ENCODE measurements at regions not wholly inside any gene's neighbourhood (a gene's known extent, or its start where the extent isn't known, plus 50 kb on each side); places are given as distances from the start of the nearest gene placed in this dataset.

DNA sequence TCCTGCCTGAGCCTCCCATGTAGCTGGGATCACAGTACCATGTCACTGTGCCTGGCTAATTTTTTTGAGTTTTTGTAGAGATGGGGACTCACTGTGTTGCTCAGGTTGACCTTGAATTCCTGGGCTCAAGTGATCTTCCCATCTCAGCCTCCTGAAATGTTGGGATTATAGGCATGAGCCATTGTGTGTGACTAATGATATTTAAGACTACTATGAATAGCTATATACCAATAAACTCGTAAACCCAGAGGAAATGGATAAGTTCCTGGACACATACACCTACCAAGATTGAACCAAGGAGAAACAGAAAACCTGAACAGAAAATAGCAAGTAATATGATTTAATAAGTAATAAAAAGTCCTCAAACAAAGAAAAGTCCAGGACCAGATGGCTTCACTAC is 68.0 kb downstream of the TBR1 start:
- H2BK15ac ChIP-seq (ENCODE audit: low read length) = no peak overlapping the region
- H3K56ac ChIP-seq (replicated peaks; ENCODE audit: insufficient read length, low read depth, low read length) = no peak overlapping the region
- H3K79me1 ChIP-seq (ENCODE audit: low read depth, low read length) = no peaks in the 10 kb centered on the region
- no peaks in the 10 kb centered on the region for H3K4me1 ChIP-seq (replicated peaks in 1 of 4; ENCODE audit: control insufficient read depth in 3 of 4, insufficient read depth in 4 of 4, low read length in 3 of 4)
- no peak overlapping the region for H4K91ac ChIP-seq (replicated peaks; ENCODE audit: insufficient read length, low read length)
- H3K27me3 ChIP-seq (replicated peaks in 1 of 4; ENCODE audit: control insufficient read depth in 3 of 4, extremely low read depth in 1 of 4, insufficient read depth in 3 of 4, low read length in 3 of 4) = no peaks in the 10 kb centered on the region
- ChIA-PET CTCF (ENCODE audit: partially characterized antibody) (no interaction called here), POLR2A (ENCODE audit: partially characterized antibody) (no interaction called here)
- no peak overlapping the region for H2BK20ac ChIP-seq (ENCODE audit: low read length)
- H3K79me2 ChIP-seq (ENCODE audit: control insufficient read depth in 1 of 2, insufficient read depth in 2 of 2, low read length in 2 of 2) = no peaks in the 10 kb centered on the region
- FAIRE-seq (no peak), DNase-seq (ENCODE audit: low read depth in 1 of 2, low spot score in 2 of 2) (no peak)
- no peaks in the 10 kb centered on the region for H4K20me1 ChIP-seq (replicated peaks in 1 of 2; ENCODE audit: control insufficient read depth in 1 of 2, insufficient read depth in 2 of 2, low read length in 2 of 2)
- no peak overlapping the region for H2AK5ac ChIP-seq (ENCODE audit: low read depth, low read length)
- peaks cover 8 to 10% of the 10 kb centered on the region in 2 experiments; a peak in 3 of 4 replicates for H3K9me3 ChIP-seq (ENCODE audit: insufficient read depth in 2 of 2, low read depth in 1 of 2, low read length in 1 of 2)
- no peak overlapping the region for H3K27ac ChIP-seq (ENCODE audit: low read depth, low read length)
- no peak overlapping the region for H3K9ac ChIP-seq (replicated peaks in 1 of 4; ENCODE audit: extremely low read depth in 1 of 4, low read depth in 3 of 4, low read length in 3 of 4)
- no peak overlapping the region for H3K18ac ChIP-seq (ENCODE audit: extremely low read depth, low read length)
- no peak overlapping the region for H4K5ac ChIP-seq (ENCODE audit: insufficient read length, low read depth, low read length)
- no peak overlapping the region for H2AFZ ChIP-seq (ENCODE audit: low read length)
- no peak overlapping the region for H4K8ac ChIP-seq (ENCODE audit: extremely low read depth, insufficient read depth, low read length)
- H3K36me3 ChIP-seq (ENCODE audit: control insufficient read depth in 2 of 4, insufficient read depth in 4 of 4, low read length in 3 of 4) = no peaks in the 10 kb centered on the region
- no peak overlapping the region for H3K4ac ChIP-seq (replicated peaks; ENCODE audit: insufficient read length, low read depth, low read length)
- H2BK5ac ChIP-seq (ENCODE audit: low read depth, low read length) = no peak overlapping the region
- H3K4me2 ChIP-seq (ENCODE audit: insufficient read depth in 1 of 2, low read depth in 2 of 2, low read length in 2 of 2) = no peak overlapping the region
- no peak overlapping the region for H3K23ac ChIP-seq (ENCODE audit: insufficient read length)
- WGBS, 2 experiments (ENCODE audit: extremely low coverage in 1 of 2, insufficient coverage in 1 of 2, insufficient read length in 1 of 2, insufficient replicate concordance in 2 of 2, low coverage in 1 of 2, low lambda C conversion rate in 2 of 2, missing lambda C conversion rate in 1 of 2) = 65% methylated on average over 1 of the region's 1 CpG; no CpG with 5 or more reads in 1 of the 2 experiments
- no peaks in the 10 kb centered on the region for H3K23me2 ChIP-seq (ENCODE audit: low read depth, low read length)
- no peak for TF ChIP-seq CBX5 (IDR thresholded peaks at IDR 0.05; ENCODE audit: low read depth, low read length)
- TF ChIP-seq KDM1A (IDR thresholded peaks at IDR 0.05; ENCODE audit: borderline replicate concordance, low read length) = no peak
- no peak for TF ChIP-seq EP300 (IDR thresholded peaks at IDR 0.05; ENCODE audit: borderline replicate concordance in 1 of 2, low read depth in 2 of 2, low read length in 2 of 2)
- TF ChIP-seq, protein P1, sequence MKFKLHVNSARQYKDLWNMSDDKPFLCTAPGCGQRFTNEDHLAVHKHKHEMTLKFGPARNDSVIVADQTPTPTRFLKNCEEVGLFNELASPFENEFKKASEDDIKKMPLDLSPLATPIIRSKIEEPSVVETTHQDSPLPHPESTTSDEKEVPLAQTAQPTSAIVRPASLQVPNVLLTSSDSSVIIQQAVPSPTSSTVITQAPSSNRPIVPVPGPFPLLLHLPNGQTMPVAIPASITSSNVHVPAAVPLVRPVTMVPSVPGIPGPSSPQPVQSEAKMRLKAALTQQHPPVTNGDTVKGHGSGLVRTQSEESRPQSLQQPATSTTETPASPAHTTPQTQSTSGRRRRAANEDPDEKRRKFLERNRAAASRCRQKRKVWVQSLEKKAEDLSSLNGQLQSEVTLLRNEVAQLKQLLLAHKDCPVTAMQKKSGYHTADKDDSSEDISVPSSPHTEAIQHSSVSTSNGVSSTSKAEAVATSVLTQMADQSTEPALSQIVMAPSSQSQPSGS (IDR thresholded peaks at IDR 0.05; ENCODE audit: low read length) = no peak
- TF ChIP-seq CHD1 (IDR thresholded peaks at IDR 0.05; ENCODE audit: low read depth, low read length) = no peak
- no peak for TF ChIP-seq CTCF (IDR thresholded peaks at IDR 0.05; ENCODE audit: control extremely low read depth in 1 of 3, insufficient read depth in 1 of 3, low read depth in 1 of 3, low read length in 3 of 3)
- no peak for TF ChIP-seq SP1 (IDR thresholded peaks at IDR 0.05; ENCODE audit: low read depth, low read length)
- TF ChIP-seq TAF1 (IDR thresholded peaks at IDR 0.05; ENCODE audit: low read depth, low read length) = no peak
- H2BK120ac ChIP-seq (replicated peaks; ENCODE audit: low read depth, low read length) = no peak overlapping the region
- H2BK12ac ChIP-seq (ENCODE audit: low read depth, low read length) = no peak overlapping the region
- H3K4me3 ChIP-seq (ENCODE audit: extremely low read depth in 1 of 4, insufficient read depth in 2 of 4, low read depth in 3 of 4, low read length in 4 of 4) = no peak overlapping the region
- H3K14ac ChIP-seq (ENCODE audit: insufficient read length) = no peak overlapping the region

Data from H1 (cell line).